NCI-H146 treated with DMSO at 0.1 percent for 48 hours (cell line): ENCODE measurements at regions not wholly inside any gene's neighbourhood (a gene's known extent, or its start where the extent isn't known, plus 50 kb on each side); places are given as distances from the start of the nearest gene placed in this dataset.
"Not testable (repeated sequence)": the region's sequence is repeated elsewhere in the genome, so short reads cannot be mapped to it uniquely, and the experiment has no call there.

Experiments
- DNase-seq: peaks from one replicate; lab custom pipeline; 2025; ENCODE audit not compliant: unreplicated experiment; lab: John Stamatoyannopoulos, UW

- no peak for DNase-seq
Observed at GRCh38 chr6:90914312-90914711, 327.4 kb upstream of the MAP3K7 start.

GRCh38 chr6:90913266-90913960, 326.5 kb upstream of the MAP3K7 start:
- no peak for DNase-seq

GRCh38 chr6:90911642-90912041, 324.8 kb upstream of the MAP3K7 start:
- DNase-seq, result no peak

GRCh38 chr6:90910893-90911292, 324.0 kb upstream of the MAP3K7 start:
- DNase-seq, result no peak

GRCh38 chr6:90907931-90908655, 321.2 kb upstream of the MAP3K7 start:
- no peak for DNase-seq

- no peak for DNase-seq
Observed at GRCh38 chr6:90905351-90905750, 318.5 kb upstream of the MAP3K7 start.

- no peak for DNase-seq
Observed at GRCh38 chr6:90900034-90900433, 313.2 kb upstream of the MAP3K7 start.

GRCh38 chr6:90898763-90899162, 311.9 kb upstream of the MAP3K7 start:
- no peak for DNase-seq

- no peak for DNase-seq
Observed at GRCh38 chr6:90896075-90896547, 309.2 kb upstream of the MAP3K7 start.

GRCh38 chr6:90895299-90896074, 308.6 kb upstream of the MAP3K7 start:
- no peak for DNase-seq

- no peak for DNase-seq
Observed at GRCh38 chr6:90894285-90895130, 307.6 kb upstream of the MAP3K7 start.

- no peak for DNase-seq
Observed at GRCh38 chr6:90893400-90893799, 306.5 kb upstream of the MAP3K7 start.

- no peak for DNase-seq
Observed at GRCh38 chr6:90892271-90892670, 305.4 kb upstream of the MAP3K7 start.

- DNase-seq, result no peak
Observed at GRCh38 chr6:90891355-90891754, 304.5 kb upstream of the MAP3K7 start.

- DNase-seq, result no peak
Observed at GRCh38 chr6:90890683-90891330, 303.9 kb upstream of the MAP3K7 start.

- DNase-seq, result no peak
Observed at GRCh38 chr6:90887764-90888163, 300.9 kb upstream of the MAP3K7 start.

GRCh38 chr6:90885611-90886056, 298.8 kb upstream of the MAP3K7 start:
- DNase-seq, result no peak

- not testable (repeated sequence) for DNase-seq
Observed at GRCh38 chr6:90885137-90885536, 298.3 kb upstream of the MAP3K7 start.

- DNase-seq, result no peak
Observed at GRCh38 chr6:90877616-90878015, 290.7 kb upstream of the MAP3K7 start.

- no peak for DNase-seq
Observed at GRCh38 chr6:90874931-90875330, 288.1 kb upstream of the MAP3K7 start.
